ENCODE measurements at regions not wholly inside any gene's neighbourhood (a gene's known extent, or its start where the extent isn't known, plus 50 kb on each side); places are given as distances from the start of the nearest gene placed in this dataset.
"Not testable (repeated sequence)": the region's sequence is repeated elsewhere in the genome, so short reads cannot be mapped to it uniquely, and the experiment has no call there.

GRCh38 chr18:14973421-14973820 is 225.4 kb downstream of the ANKRD30B start:
- peaks cover 63% of the 10 kb centered on the region; the same call in 1 of the 2 replicates for H3K9me3 ChIP-seq (ENCODE audit: control insufficient read depth, insufficient read depth, low read depth, low read length)
- not testable (repeated sequence) for H3K9ac ChIP-seq (ENCODE audit: low read length); H3K4me3 ChIP-seq (ENCODE audit: low read depth, low read length); H3K36me3 ChIP-seq (ENCODE audit: control insufficient read depth, insufficient read depth, low read length); H3K27ac ChIP-seq (ENCODE audit: low read depth, low read length); H3K4me1 ChIP-seq (ENCODE audit: control insufficient read depth, insufficient read depth, low read length); H3K27me3 ChIP-seq (ENCODE audit: control insufficient read depth, insufficient read depth, low read length)

GRCh38 chr18:14974088-14974487 is 226.1 kb downstream of the ANKRD30B start:
- no peak overlapping the region for H3K27ac ChIP-seq (ENCODE audit: low read depth, low read length)
- H3K9ac ChIP-seq (ENCODE audit: low read length), result no peak overlapping the region
- H3K36me3 ChIP-seq (ENCODE audit: control insufficient read depth, insufficient read depth, low read length), result no peaks in the 10 kb centered on the region
- H3K4me1 ChIP-seq (ENCODE audit: control insufficient read depth, insufficient read depth, low read length), result peaks cover 7% of the 10 kb centered on the region; the same call in 1 of the 2 replicates
- no peak overlapping the region for H3K4me3 ChIP-seq (ENCODE audit: low read depth, low read length)
- peaks cover 62% of the 10 kb centered on the region; the same call in 1 of the 2 replicates for H3K9me3 ChIP-seq (ENCODE audit: control insufficient read depth, insufficient read depth, low read depth, low read length)
- no peaks in the 10 kb centered on the region for H3K27me3 ChIP-seq (ENCODE audit: control insufficient read depth, insufficient read depth, low read length)

GRCh38 chr18:14974576-14974975 is 226.6 kb downstream of the ANKRD30B start:
- no peak overlapping the region for H3K27ac ChIP-seq (ENCODE audit: low read depth, low read length)

GRCh38 chr18:14975431-14975830 is 227.5 kb downstream of the ANKRD30B start:
- Histone ChIP-seq H3K4me3 (ENCODE audit: low read depth, low read length) (no peak overlapping the region), H3K27me3 (ENCODE audit: control insufficient read depth, insufficient read depth, low read length) (no peaks in the 10 kb centered on the region), H3K27ac (ENCODE audit: low read depth, low read length) (no peak overlapping the region), H3K36me3 (ENCODE audit: control insufficient read depth, insufficient read depth, low read length) (no peaks in the 10 kb centered on the region), H3K9me3 (ENCODE audit: control insufficient read depth, insufficient read depth, low read depth, low read length) (peaks cover 63% of the 10 kb centered on the region; the same call in 1 of the 2 replicates), H3K4me1 (ENCODE audit: control insufficient read depth, insufficient read depth, low read length) (peaks cover 2% of the 10 kb centered on the region; the same call in 1 of the 2 replicates), H3K9ac (ENCODE audit: low read length) (no peak overlapping the region)

More at GRCh38 chr18:14974576-14974975, 226.6 kb downstream of the ANKRD30B start:
- no peaks in the 10 kb centered on the region for H3K27me3 ChIP-seq (ENCODE audit: control insufficient read depth, insufficient read depth, low read length)
- H3K36me3 ChIP-seq (ENCODE audit: control insufficient read depth, insufficient read depth, low read length), result no peaks in the 10 kb centered on the region
- H3K9ac ChIP-seq (ENCODE audit: low read length), result no peak overlapping the region
- H3K4me1 ChIP-seq (ENCODE audit: control insufficient read depth, insufficient read depth, low read length), result peaks cover 7% of the 10 kb centered on the region; the same call in 1 of the 2 replicates
- no peak overlapping the region for H3K4me3 ChIP-seq (ENCODE audit: low read depth, low read length)
- peaks cover 62% of the 10 kb centered on the region; the same call in 1 of the 2 replicates for H3K9me3 ChIP-seq (ENCODE audit: control insufficient read depth, insufficient read depth, low read depth, low read length)

GRCh38 chr18:14976736-14977430 is 228.9 kb downstream of the ANKRD30B start:
- Histone ChIP-seq H3K9me3 (ENCODE audit: control insufficient read depth, insufficient read depth, low read depth, low read length) (peaks cover 63% of the 10 kb centered on the region; the same call in 1 of the 2 replicates), H3K4me3 (ENCODE audit: low read depth, low read length) (no peak overlapping the region), H3K36me3 (ENCODE audit: control insufficient read depth, insufficient read depth, low read length) (no peaks in the 10 kb centered on the region), H3K27ac (ENCODE audit: low read depth, low read length) (no peak overlapping the region), H3K4me1 (ENCODE audit: control insufficient read depth, insufficient read depth, low read length) (peaks cover 2% of the 10 kb centered on the region; the same call in 1 of the 2 replicates), H3K9ac (ENCODE audit: low read length) (no peak overlapping the region), H3K27me3 (ENCODE audit: control insufficient read depth, insufficient read depth, low read length) (no peaks in the 10 kb centered on the region)

- peaks cover 53% of the 10 kb centered on the region; the same call in 1 of the 2 replicates for H3K9me3 ChIP-seq (ENCODE audit: control insufficient read depth, insufficient read depth, low read depth, low read length)
Observed at GRCh38 chr18:14978191-14978590, 230.2 kb downstream of the ANKRD30B start.

GRCh38 chr18:14978962-14979535 is 231.1 kb downstream of the ANKRD30B start:
- no peaks in the 10 kb centered on the region for H3K27me3 ChIP-seq (ENCODE audit: control insufficient read depth, insufficient read depth, low read length)
- peaks cover 47% of the 10 kb centered on the region; the same call in 1 of the 2 replicates for H3K9me3 ChIP-seq (ENCODE audit: control insufficient read depth, insufficient read depth, low read depth, low read length)
- no peak overlapping the region for H3K4me3 ChIP-seq (ENCODE audit: low read depth, low read length)
- no peaks in the 10 kb centered on the region for H3K36me3 ChIP-seq (ENCODE audit: control insufficient read depth, insufficient read depth, low read length)
- peaks cover 2% of the 10 kb centered on the region; the same call in 1 of the 2 replicates for H3K4me1 ChIP-seq (ENCODE audit: control insufficient read depth, insufficient read depth, low read length)
- H3K9ac ChIP-seq (ENCODE audit: low read length), result no peak overlapping the region
- no peak overlapping the region for H3K27ac ChIP-seq (ENCODE audit: low read depth, low read length)

More at GRCh38 chr18:14978191-14978590, 230.2 kb downstream of the ANKRD30B start:
- Histone ChIP-seq H3K27me3 (ENCODE audit: control insufficient read depth, insufficient read depth, low read length) (no peaks in the 10 kb centered on the region), H3K36me3 (ENCODE audit: control insufficient read depth, insufficient read depth, low read length) (no peaks in the 10 kb centered on the region), H3K4me1 (ENCODE audit: control insufficient read depth, insufficient read depth, low read length) (peaks cover 2% of the 10 kb centered on the region; the same call in 1 of the 2 replicates), H3K4me3 (ENCODE audit: low read depth, low read length) (no peak overlapping the region), H3K27ac (ENCODE audit: low read depth, low read length) (no peak overlapping the region), H3K9ac (ENCODE audit: low read length) (no peak overlapping the region)

GRCh38 chr18:14979875-14980274 is 231.9 kb downstream of the ANKRD30B start:
- no peak overlapping the region for H3K27ac ChIP-seq (ENCODE audit: low read depth, low read length)
- H3K4me3 ChIP-seq (ENCODE audit: low read depth, low read length), result no peak overlapping the region
- no peaks in the 10 kb centered on the region for H3K27me3 ChIP-seq (ENCODE audit: control insufficient read depth, insufficient read depth, low read length)
- H3K36me3 ChIP-seq (ENCODE audit: control insufficient read depth, insufficient read depth, low read length), result no peaks in the 10 kb centered on the region
- no peak overlapping the region for H3K9ac ChIP-seq (ENCODE audit: low read length)
- peaks cover 44% of the 10 kb centered on the region; the same call in 1 of the 2 replicates for H3K9me3 ChIP-seq (ENCODE audit: control insufficient read depth, insufficient read depth, low read depth, low read length)
- H3K4me1 ChIP-seq (ENCODE audit: control insufficient read depth, insufficient read depth, low read length), result peaks cover 2% of the 10 kb centered on the region; the same call in 1 of the 2 replicates

GRCh38 chr18:14984531-14984930 is 236.6 kb downstream of the ANKRD30B start:
- peaks cover 40% of the 10 kb centered on the region; the same call in 1 of the 2 replicates for H3K9me3 ChIP-seq (ENCODE audit: control insufficient read depth, insufficient read depth, low read depth, low read length)
- H3K27me3 ChIP-seq (ENCODE audit: control insufficient read depth, insufficient read depth, low read length); H3K4me3 ChIP-seq (ENCODE audit: low read depth, low read length); H3K36me3 ChIP-seq (ENCODE audit: control insufficient read depth, insufficient read depth, low read length); H3K27ac ChIP-seq (ENCODE audit: low read depth, low read length); H3K9ac ChIP-seq (ENCODE audit: low read length); H3K4me1 ChIP-seq (ENCODE audit: control insufficient read depth, insufficient read depth, low read length): not testable (repeated sequence)

- H3K27me3 ChIP-seq (ENCODE audit: control insufficient read depth, insufficient read depth, low read length); H3K27ac ChIP-seq (ENCODE audit: low read depth, low read length); H3K9ac ChIP-seq (ENCODE audit: low read length); H3K36me3 ChIP-seq (ENCODE audit: control insufficient read depth, insufficient read depth, low read length); H3K4me3 ChIP-seq (ENCODE audit: low read depth, low read length); H3K4me1 ChIP-seq (ENCODE audit: control insufficient read depth, insufficient read depth, low read length): not testable (repeated sequence)
- peaks cover 40% of the 10 kb centered on the region; the same call in 1 of the 2 replicates for H3K9me3 ChIP-seq (ENCODE audit: control insufficient read depth, insufficient read depth, low read depth, low read length)
Observed at GRCh38 chr18:14985291-14986013, 237.5 kb downstream of the ANKRD30B start.
